ENCODE measurements at regions not wholly inside any gene's neighbourhood (a gene's known extent, or its start where the extent isn't known, plus 50 kb on each side); places are given as distances from the start of the nearest gene placed in this dataset.
"Not testable (repeated sequence)": the region's sequence is repeated elsewhere in the genome, so short reads cannot be mapped to it uniquely, and the experiment has no call there.

DNA sequence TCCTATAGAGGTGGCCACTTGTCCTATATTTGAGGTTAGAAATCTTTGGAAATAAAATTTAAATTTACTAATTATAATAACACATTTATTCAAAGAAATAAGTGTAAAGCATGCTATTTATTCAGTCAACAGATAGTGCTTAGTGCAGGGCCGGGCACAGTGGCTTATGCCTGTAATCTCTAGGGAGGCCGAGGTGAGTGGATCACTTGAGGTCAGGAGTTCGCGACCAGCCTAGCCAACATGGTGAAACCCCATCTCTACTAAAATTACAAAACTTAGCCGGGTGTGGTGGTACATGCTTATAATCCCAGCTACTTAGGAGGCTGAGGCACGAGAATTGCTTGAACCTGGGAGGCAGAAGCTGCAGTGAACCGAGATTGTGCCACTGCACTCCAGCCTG, 70.4 kb upstream of the ADGRL2 start:
- TF ChIP-seq POLR2AphosphoS5 (IDR thresholded peaks at IDR 0.05; ENCODE audit: borderline replicate concordance, low read depth, low read length); EZH2 (IDR thresholded peaks at IDR 0.05); FOXP2 (optimal IDR thresholded peaks at IDR 0.05; ENCODE audit: control extremely low read depth, extremely low read length, insufficient read depth): not testable (repeated sequence)

Data from SK-N-MC (cell line).